T-helper 2 cell treated with Interferon-gamma antibody and Interleukin-4, amounts not matched to agents 5 μg/mL and 100 μg/mL, for 36 hours (primary cell): ENCODE measurements at regions not wholly inside any gene's neighbourhood (a gene's known extent, or its start where the extent isn't known, plus 50 kb on each side); places are given as distances from the start of the nearest gene placed in this dataset.
"Not testable (repeated sequence)": the region's sequence is repeated elsewhere in the genome, so short reads cannot be mapped to it uniquely, and the experiment has no call there.

Experiments used
- DNase-seq: peaks from one replicate; pipeline ENCODE4 v3.0.0; 2021; ENCODE audit warnings: low spot score
- H3K27ac Mint-ChIP-seq: one replicate; pipeline ENCODE4 v1.8.0; 2021; ENCODE audit warnings: mild to moderate bottlenecking, mixed read lengths
- H3K27me3 Mint-ChIP-seq: one replicate; pipeline ENCODE4 v1.8.0; 2021; ENCODE audit warnings: low read depth, mixed read lengths
- H3K36me3 Mint-ChIP-seq: one replicate; pipeline ENCODE4 v1.8.0; 2021; ENCODE audit warnings: low read depth, mixed read lengths
- H3K4me1 Mint-ChIP-seq: one replicate; pipeline ENCODE4 v1.8.0; 2021; ENCODE audit warnings: low read depth, mixed read lengths
- H3K4me3 Mint-ChIP-seq: one replicate; pipeline ENCODE4 v1.8.0; 2022; ENCODE audit warnings: mild to moderate bottlenecking, moderate library complexity, mixed read lengths
- H3K9me3 Mint-ChIP-seq: one replicate; pipeline ENCODE4 v1.8.0; 2021; ENCODE audit warnings: mixed read lengths

DNA sequence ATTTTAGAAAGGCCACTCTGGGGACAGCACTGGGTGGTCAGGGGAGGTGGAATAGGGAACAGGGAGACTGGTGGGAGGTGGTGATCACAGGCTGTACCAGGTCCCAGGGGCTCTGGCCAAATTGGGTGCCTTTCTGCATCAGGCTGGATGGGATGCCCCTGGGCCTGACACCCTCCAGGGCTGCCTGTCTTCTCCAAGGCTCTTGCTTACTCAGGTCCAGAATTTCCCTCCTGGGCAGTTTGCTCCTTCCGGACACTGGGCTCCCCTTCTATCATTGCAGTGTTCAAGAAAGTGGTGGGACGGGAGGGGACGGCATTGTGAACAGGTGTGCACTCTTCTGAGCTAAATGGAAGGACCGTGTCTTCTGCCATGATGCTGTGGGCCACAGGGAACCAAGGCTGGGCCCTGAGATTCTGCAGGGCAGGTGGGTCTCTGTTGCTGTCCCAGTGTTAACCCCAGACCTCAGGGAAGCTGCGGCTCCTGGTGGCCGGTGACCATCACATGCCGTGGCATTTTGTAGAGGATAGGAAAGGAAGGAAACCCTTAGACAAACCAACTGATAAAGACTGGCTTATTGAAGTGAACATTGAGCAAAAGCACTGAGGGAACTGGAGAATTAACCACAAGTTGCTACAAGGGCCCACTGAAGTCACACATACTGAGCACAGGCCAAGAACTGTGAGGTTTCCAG, 93.7 kb upstream of the HS6ST1 start:
- Mint-ChIP-seq H3K4me1 (peaks cover 14% of the 10 kb centered on the region), H3K36me3 (no peaks in the 10 kb centered on the region), H3K4me3 (no peak overlapping the region), H3K27ac (no peak overlapping the region), H3K27me3 (no peaks in the 10 kb centered on the region), H3K9me3 (no peaks in the 10 kb centered on the region)
- DNase-seq = no peak

- Mint-ChIP-seq H3K27me3 (no peaks in the 10 kb centered on the region), H3K9me3 (no peaks in the 10 kb centered on the region), H3K4me1 (peaks cover 14% of the 10 kb centered on the region), H3K27ac (no peak overlapping the region), H3K36me3 (no peaks in the 10 kb centered on the region), H3K4me3 (no peak overlapping the region)
- no peak for DNase-seq
Measured at GRCh38 chr2:128413014-128413717, 94.5 kb upstream of the HS6ST1 start.

DNA sequence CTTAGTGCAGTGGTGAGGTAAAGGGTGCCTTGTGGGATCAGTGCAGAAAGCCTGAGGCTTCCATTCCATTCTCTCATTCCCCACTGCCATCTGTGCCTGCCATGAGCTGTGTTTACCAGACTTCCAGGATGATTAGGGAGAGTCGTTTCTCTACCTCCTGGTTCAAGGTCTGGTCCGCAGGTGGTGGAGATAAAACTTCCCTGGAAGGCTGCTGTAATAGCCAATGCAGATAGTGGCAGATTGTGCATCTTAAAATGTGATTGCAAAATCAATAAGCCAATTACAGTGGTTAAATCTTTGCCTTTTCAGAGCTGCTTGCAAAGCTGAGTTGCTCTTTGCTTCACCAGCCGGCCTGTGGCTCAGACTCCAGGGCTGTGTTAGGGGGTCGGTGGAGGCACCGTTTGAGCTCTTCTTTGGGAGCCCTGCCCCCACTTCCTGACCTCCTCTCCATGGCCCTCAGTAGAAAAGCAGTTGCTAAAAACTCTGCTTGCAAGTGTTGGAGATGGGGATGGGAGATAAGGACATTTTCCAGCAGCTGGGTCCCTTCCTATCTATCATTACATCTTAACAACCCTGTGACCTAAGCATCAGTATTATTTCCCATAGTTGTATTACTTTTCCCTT, 95.2 kb upstream of the HS6ST1 start:
- Mint-ChIP-seq H3K4me1 (peaks cover 14% of the 10 kb centered on the region), H3K4me3 (no peak overlapping the region), H3K36me3 (no peaks in the 10 kb centered on the region), H3K27me3 (no peaks in the 10 kb centered on the region), H3K27ac (no peak overlapping the region), H3K9me3 (no peaks in the 10 kb centered on the region)
- DNase-seq = no peak

DNA sequence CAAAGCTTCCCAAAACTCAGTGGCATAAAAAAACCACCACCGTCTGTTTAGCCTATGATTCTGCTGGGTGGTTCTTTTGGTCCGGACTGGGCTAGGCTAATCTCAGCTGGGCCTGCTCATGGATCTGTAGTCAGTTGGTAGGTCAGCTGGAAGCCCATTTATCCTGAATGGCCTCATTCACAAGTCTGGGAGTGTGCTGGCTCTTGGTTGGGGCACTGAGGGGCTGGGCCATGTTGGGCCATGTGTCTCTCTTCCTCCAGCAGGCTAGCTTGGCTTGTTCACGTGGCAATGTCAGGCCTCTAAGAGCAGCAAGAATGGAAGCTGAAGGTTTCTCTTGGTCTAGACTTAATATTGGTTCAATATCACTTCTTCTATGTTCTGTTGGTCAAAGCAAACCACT, 95.7 kb upstream of the HS6ST1 start:
- no peaks in the 10 kb centered on the region for H3K9me3 Mint-ChIP-seq
- H3K4me3 Mint-ChIP-seq = no peak overlapping the region
- no peak for DNase-seq
- no peaks in the 10 kb centered on the region for H3K36me3 Mint-ChIP-seq
- no peak overlapping the region for H3K27ac Mint-ChIP-seq
- no peaks in the 10 kb centered on the region for H3K27me3 Mint-ChIP-seq
- H3K4me1 Mint-ChIP-seq = peaks cover 14% of the 10 kb centered on the region

- no peak for DNase-seq
- H3K9me3 Mint-ChIP-seq = no peaks in the 10 kb centered on the region
- peaks cover 14% of the 10 kb centered on the region for H3K4me1 Mint-ChIP-seq
- H3K27ac Mint-ChIP-seq = no peak overlapping the region
- no peaks in the 10 kb centered on the region for H3K27me3 Mint-ChIP-seq
- no peak overlapping the region for H3K4me3 Mint-ChIP-seq
- no peaks in the 10 kb centered on the region for H3K36me3 Mint-ChIP-seq
Measured at GRCh38 chr2:128414946-128415778, 96.5 kb upstream of the HS6ST1 start.

GRCh38 chr2:128415779-128416061, 97.1 kb upstream of the HS6ST1 start:
- DNase-seq = no peak
- H3K4me1 Mint-ChIP-seq = peaks cover 14% of the 10 kb centered on the region
- H3K27ac Mint-ChIP-seq = no peak overlapping the region
- H3K36me3 Mint-ChIP-seq = no peaks in the 10 kb centered on the region
- no peaks in the 10 kb centered on the region for H3K27me3 Mint-ChIP-seq
- no peaks in the 10 kb centered on the region for H3K9me3 Mint-ChIP-seq
- no peak overlapping the region for H3K4me3 Mint-ChIP-seq

DNA sequence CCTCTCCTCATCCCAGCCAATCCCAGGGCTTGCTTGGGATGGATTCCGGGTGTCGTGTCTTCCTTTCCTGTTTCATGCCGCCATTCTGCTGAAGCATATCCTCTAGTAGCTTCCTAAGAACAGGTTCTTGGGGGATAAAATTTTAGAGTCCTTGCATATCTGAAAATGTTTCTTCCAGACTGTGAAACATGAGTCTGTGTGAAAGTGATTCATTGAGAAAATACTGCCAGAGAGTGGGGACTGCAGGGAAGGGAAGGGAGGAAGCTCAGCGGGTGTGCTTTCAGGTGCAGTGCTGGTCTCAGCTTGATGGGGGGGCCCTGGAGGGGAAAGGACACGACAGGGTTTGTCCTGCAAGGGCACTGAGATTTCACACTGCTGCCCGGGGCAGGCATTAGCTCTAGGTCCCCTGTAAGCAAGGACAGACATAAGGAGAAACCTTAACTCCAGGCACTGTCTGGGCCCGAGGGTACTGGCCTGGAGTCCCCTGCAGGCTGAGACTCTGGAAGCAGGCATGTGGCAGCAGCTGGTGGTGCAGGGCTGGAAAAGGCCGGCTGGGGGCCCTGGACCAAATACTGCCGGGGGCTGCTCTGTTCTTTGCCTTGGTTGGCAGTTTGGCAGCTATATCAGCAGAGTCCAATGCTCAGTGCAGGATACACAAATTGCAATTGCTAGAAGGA, 97.6 kb upstream of the HS6ST1 start:
- Mint-ChIP-seq H3K4me1 (peaks cover 14% of the 10 kb centered on the region), H3K9me3 (no peaks in the 10 kb centered on the region), H3K4me3 (no peak overlapping the region), H3K27me3 (peaks cover 1% of the 10 kb centered on the region), H3K27ac (no peak overlapping the region), H3K36me3 (no peaks in the 10 kb centered on the region)
- no peak for DNase-seq

- Mint-ChIP-seq H3K9me3 (no peaks in the 10 kb centered on the region), H3K4me3 (no peak overlapping the region), H3K36me3 (no peaks in the 10 kb centered on the region), H3K27me3 (peaks cover 4% of the 10 kb centered on the region), H3K27ac (no peak overlapping the region), H3K4me1 (peaks cover 14% of the 10 kb centered on the region)
- no peak for DNase-seq
Measured at GRCh38 chr2:128416806-128417205, 98.1 kb upstream of the HS6ST1 start.

- H3K27ac Mint-ChIP-seq, DNase-seq, H3K27me3 Mint-ChIP-seq, H3K9me3 Mint-ChIP-seq, H3K36me3 Mint-ChIP-seq, H3K4me3 Mint-ChIP-seq: not testable (repeated sequence)
- H3K4me1 Mint-ChIP-seq = peaks cover 14% of the 10 kb centered on the region
Measured at GRCh38 chr2:128417264-128417663, 98.6 kb upstream of the HS6ST1 start.

DNA sequence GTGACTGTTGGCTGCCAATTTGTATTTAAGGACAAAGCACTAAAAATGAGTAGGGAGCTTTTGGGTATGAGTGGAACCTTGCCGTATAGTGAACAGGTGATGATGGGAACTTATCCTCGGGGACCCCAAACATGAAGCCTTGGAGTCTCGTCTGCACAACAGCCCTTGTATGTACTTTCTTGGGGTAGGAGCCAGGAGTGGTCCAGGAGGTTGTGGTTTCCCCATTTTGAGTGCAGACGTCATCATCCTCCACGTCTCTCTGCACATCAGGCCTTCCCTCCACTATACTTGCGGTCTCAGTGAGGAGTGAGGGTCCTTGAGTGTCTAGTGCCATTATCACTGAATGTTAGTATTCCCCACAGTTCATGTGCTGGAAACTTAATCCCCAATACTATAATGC, 101.5 kb upstream of the HS6ST1 start:
- Mint-ChIP-seq H3K36me3 (no peaks in the 10 kb centered on the region), H3K27ac (no peak overlapping the region), H3K4me1 (no peaks in the 10 kb centered on the region), H3K27me3 (peaks cover 15% of the 10 kb centered on the region), H3K4me3 (no peak overlapping the region), H3K9me3 (no peaks in the 10 kb centered on the region)
- DNase-seq = no peak

GRCh38 chr2:128420776-128421175, 102.1 kb upstream of the HS6ST1 start:
- no peak overlapping the region for H3K27ac Mint-ChIP-seq
- peaks cover 15% of the 10 kb centered on the region for H3K27me3 Mint-ChIP-seq
- no peak for DNase-seq
- H3K9me3 Mint-ChIP-seq = no peaks in the 10 kb centered on the region
- H3K4me1 Mint-ChIP-seq = no peaks in the 10 kb centered on the region
- no peak overlapping the region for H3K4me3 Mint-ChIP-seq
- no peaks in the 10 kb centered on the region for H3K36me3 Mint-ChIP-seq

DNA sequence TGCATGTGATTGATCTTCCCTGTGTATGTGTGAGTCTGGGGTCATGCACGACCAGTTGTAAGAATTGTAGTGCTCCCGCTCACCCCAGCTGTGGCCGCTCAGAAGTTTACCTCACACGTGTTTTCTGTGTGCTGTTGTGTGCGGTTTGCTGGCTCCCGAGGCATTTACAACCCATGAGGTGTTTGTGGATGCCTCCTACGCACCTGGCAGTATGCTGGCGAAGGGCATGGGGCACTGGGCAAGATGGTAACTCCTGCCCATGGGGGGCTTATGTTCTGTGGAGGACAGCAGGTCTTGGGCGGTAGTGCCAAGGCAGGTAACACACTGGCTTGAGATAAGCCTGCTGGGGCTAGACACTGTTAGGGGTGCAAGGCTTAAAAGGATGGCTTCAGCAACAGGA, 102.6 kb upstream of the HS6ST1 start:
- DNase-seq = no peak
- peaks cover 15% of the 10 kb centered on the region for H3K27me3 Mint-ChIP-seq
- H3K9me3 Mint-ChIP-seq = no peaks in the 10 kb centered on the region
- no peak overlapping the region for H3K27ac Mint-ChIP-seq
- H3K4me3 Mint-ChIP-seq = no peak overlapping the region
- no peaks in the 10 kb centered on the region for H3K4me1 Mint-ChIP-seq
- H3K36me3 Mint-ChIP-seq = no peaks in the 10 kb centered on the region

- Mint-ChIP-seq H3K9me3 (no peaks in the 10 kb centered on the region), H3K4me1 (no peaks in the 10 kb centered on the region), H3K36me3 (no peaks in the 10 kb centered on the region), H3K27ac (no peak overlapping the region), H3K4me3 (no peak overlapping the region), H3K27me3 (peaks cover 15% of the 10 kb centered on the region)
- no peak for DNase-seq
Measured at GRCh38 chr2:128421861-128422311, 103.2 kb upstream of the HS6ST1 start.
